ENCODE measurements at regions not wholly inside any gene's neighbourhood (a gene's known extent, or its start where the extent isn't known, plus 50 kb on each side); places are given as distances from the start of the nearest gene placed in this dataset.

DNA sequence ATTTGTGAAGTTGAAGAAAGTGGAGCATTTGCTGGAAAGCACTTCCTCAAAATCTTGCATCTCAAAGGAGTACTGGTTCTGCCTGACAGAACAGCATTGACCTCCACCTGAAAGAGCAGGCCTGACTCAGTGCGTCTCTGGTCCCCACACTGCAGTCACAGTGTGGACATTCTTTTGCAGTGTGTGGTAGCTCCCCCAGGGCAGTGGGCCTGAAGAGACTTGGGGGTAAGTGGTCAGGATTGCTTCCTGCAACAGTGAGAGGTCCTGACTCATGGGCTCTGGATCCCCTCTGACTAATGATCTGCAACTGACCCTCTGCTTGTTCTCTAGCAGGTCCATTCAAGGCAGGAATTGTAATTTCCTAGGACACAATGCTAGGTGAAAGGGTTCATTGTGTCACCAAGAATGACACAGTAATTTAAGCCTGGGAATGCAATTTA lies 204.9 kb upstream of the KCNJ16 start:
- WGBS, 2 donors = 82 to 91% methylated on average over 1 of the region's 1 CpG
- H3K27ac ChIP-seq = no peak overlapping the region

DNA sequence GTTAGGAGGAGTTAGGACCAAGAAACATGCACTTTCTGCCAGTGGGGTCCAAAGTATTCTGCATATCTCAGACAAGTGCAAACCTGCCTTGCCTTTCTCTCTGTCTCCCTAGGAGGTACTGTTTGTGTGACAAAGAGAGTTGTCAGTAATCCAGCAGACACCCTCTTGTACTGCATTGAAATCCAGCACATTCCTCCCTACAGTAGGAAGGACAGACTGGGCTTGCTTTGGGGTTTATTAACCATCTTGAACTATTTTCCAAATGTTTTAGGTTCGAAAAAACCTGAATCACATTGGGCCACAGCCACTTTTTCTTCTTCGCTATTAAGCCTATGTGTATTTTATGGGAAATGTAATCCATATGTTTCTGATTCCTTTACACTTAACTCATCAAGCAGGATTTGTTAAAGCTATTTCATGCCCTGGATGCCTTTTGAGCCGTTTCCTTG lies 204.2 kb upstream of the KCNJ16 start:
- intact Hi-C loops (cut with DNase I) = no loop called here
- Histone ChIP-seq H3K27me3 (no peaks in the 10 kb centered on the region), H3K4me3 (no peak overlapping the region), H3K4me1 (peaks cover 0 to 23% (median 0%) of the 10 kb centered on the region in 3 donors), H3K9me3 (no peaks in the 10 kb centered on the region), H3K36me3 (no peaks in the 10 kb centered on the region), H3K27ac (no peak overlapping the region)
- 24 to 31% methylated on average over 3 of the region's 3 CpGs for WGBS, 2 donors
- TF ChIP-seq, protein P1, sequence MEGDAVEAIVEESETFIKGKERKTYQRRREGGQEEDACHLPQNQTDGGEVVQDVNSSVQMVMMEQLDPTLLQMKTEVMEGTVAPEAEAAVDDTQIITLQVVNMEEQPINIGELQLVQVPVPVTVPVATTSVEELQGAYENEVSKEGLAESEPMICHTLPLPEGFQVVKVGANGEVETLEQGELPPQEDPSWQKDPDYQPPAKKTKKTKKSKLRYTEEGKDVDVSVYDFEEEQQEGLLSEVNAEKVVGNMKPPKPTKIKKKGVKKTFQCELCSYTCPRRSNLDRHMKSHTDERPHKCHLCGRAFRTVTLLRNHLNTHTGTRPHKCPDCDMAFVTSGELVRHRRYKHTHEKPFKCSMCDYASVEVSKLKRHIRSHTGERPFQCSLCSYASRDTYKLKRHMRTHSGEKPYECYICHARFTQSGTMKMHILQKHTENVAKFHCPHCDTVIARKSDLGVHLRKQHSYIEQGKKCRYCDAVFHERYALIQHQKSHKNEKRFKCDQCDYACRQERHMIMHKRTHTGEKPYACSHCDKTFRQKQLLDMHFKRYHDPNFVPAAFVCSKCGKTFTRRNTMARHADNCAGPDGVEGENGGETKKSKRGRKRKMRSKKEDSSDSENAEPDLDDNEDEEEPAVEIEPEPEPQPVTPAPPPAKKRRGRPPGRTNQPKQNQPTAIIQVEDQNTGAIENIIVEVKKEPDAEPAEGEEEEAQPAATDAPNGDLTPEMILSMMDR (IDR thresholded peaks at IDR 0.05) = no peak
- DNase-seq = no peak

More for the DNA sequence above, 204.9 kb upstream of the KCNJ16 start:
- DNase-seq = no peak
- H3K4me3 ChIP-seq = no peak overlapping the region
- no peaks in the 10 kb centered on the region for H3K9me3 ChIP-seq
- H3K27me3 ChIP-seq = no peaks in the 10 kb centered on the region
- TF ChIP-seq, protein P1 (IDR thresholded peaks at IDR 0.05) = no peak
- no peak for TF ChIP-seq POLR2A (IDR thresholded peaks at IDR 0.05)
- peaks cover 0 to 23% (median 0%) of the 10 kb centered on the region in 3 donors for H3K4me1 ChIP-seq
- intact Hi-C loops (cut with DNase I) = no loop called here
- H3K36me3 ChIP-seq = no peaks in the 10 kb centered on the region

- no peaks in the 10 kb centered on the region for H3K9me3 ChIP-seq
- H3K36me3 ChIP-seq = no peaks in the 10 kb centered on the region
- H3K27me3 ChIP-seq = no peaks in the 10 kb centered on the region
- no peak overlapping the region for H3K4me3 ChIP-seq
- 87 to 94% methylated on average over 3 of the region's 3 CpGs for WGBS, 2 donors
- peaks cover 0 to 23% (median 0%) of the 10 kb centered on the region in 3 donors for H3K4me1 ChIP-seq
- H3K27ac ChIP-seq = no peak overlapping the region
- TF ChIP-seq, protein P1 (IDR thresholded peaks at IDR 0.05) = no peak
- TF ChIP-seq POLR2A (IDR thresholded peaks at IDR 0.05) = no peak
- intact Hi-C loops (cut with DNase I) = no loop called here
- DNase-seq = no peak
Measured at GRCh38 chr17:69871318-69871717, 203.7 kb upstream of the KCNJ16 start.

DNA sequence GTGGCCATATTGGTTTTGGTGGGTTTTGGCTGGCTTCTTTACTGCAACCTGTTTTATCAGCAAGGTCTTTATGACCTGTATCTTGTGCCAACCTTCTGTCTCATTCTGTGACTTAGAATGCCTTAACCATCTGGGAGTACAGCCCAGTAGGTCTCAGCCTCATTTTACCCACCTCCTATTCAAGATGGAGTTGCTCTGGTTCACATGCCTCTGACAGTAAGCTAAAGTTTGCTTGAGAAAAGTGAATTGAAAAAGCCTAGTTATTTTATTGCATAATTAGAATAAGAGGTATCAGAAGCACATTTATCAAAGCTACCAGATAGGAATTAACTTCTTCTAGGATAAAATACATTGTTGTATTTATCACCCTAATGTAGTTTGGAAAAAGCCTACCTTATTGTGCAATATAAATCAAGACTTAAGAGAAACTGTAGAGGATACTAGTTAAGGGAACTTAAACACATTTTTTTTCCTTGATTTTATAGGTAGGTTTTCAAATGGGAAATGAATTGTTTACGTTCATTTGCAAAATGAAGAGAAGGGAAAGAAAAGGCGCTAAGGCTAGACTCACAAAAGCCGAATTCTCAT lies 202.3 kb upstream of the KCNJ16 start:
- H3K9me3 ChIP-seq = no peaks in the 10 kb centered on the region
- no peaks in the 10 kb centered on the region for H3K36me3 ChIP-seq
- no peak for DNase-seq
- no peak overlapping the region for H3K27ac ChIP-seq
- H3K4me1 ChIP-seq = peaks cover 0 to 23% (median 0%) of the 10 kb centered on the region in 3 donors
- TF ChIP-seq POLR2A (IDR thresholded peaks at IDR 0.05) = no peak
- TF ChIP-seq, protein P1 (IDR thresholded peaks at IDR 0.05) = no peak
- no peak overlapping the region for H3K4me3 ChIP-seq
- no peaks in the 10 kb centered on the region for H3K27me3 ChIP-seq
- intact Hi-C loops (cut with DNase I) = no loop called here
- 83 to 84% methylated on average over 3 of the region's 3 CpGs for WGBS, 2 donors

DNA sequence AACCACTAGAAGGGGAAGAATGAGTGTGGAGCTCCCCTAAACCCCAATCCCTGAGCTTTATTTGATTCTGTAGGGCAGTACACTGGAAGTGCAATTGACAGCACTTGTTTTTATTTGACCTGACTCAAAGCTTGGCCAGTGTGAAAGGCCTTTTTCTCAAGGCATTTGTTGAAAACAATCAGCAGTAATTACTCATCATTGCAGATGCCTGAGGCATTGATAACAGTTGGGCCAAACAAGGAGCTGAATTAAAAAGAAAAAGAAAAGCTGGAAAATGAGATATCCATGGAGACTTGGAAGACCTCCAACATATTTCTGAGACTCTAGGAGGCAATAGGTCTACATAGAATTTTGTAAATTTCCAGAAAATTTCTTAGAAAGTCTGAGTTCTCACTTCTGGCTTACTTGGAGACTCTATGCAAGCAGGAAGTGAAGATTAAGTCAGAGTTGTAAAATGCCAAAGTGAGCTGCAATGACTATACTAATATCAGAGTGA lies 200.8 kb upstream of the KCNJ16 start:
- intact Hi-C loops (cut with DNase I) = no loop called here
- no peak for DNase-seq
- Histone ChIP-seq H3K9me3 (peaks cover 0 to 4% (median 0%) of the 10 kb centered on the region in 3 donors), H3K4me3 (no peak overlapping the region), H3K36me3 (no peaks in the 10 kb centered on the region), H3K4me1 (peaks cover 0 to 23% (median 0%) of the 10 kb centered on the region in 3 donors), H3K27ac (no peak overlapping the region), H3K27me3 (no peaks in the 10 kb centered on the region)
- no peak for TF ChIP-seq POLR2A (IDR thresholded peaks at IDR 0.05)
- TF ChIP-seq, protein P1 (IDR thresholded peaks at IDR 0.05) = no peak

Data from esophagus squamous epithelium (tissue), 5 donors.